ENCODE measurements at regions not wholly inside any gene's neighbourhood (a gene's known extent, or its start where the extent isn't known, plus 50 kb on each side); places are given as distances from the start of the nearest gene placed in this dataset.

DNA sequence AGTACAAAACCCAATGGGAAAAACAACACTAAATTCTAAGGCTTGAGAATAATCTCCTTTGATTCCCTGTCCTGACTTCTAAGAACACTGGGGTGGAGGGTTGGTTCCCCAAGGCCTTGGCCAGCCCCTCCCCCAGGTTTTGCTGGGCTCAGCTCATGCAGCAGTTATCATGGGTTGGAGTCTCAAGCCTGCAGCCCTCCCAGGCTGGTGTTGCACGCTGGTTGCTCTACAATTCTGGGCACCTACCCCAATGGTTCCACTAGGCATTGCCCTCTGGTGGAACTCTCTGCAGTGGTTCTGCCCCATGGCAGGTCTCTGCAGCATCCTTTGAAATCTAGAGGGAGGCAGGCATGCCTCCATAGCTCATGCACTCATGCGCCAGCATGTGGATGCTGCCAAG is 184.4 kb upstream of the PALMD start:
- DNase-seq (no peak), ATAC-seq (no peak)
- Mint-ChIP-seq H3K36me3 (ENCODE audit: low read depth) (no peaks in the 10 kb centered on the region), H3K27me3 (no peaks in the 10 kb centered on the region), H3K9me3 (no peaks in the 10 kb centered on the region), H3K27ac (no peak overlapping the region), H3K4me1 (no peaks in the 10 kb centered on the region), H3K4me3 (no peak overlapping the region)

DNA sequence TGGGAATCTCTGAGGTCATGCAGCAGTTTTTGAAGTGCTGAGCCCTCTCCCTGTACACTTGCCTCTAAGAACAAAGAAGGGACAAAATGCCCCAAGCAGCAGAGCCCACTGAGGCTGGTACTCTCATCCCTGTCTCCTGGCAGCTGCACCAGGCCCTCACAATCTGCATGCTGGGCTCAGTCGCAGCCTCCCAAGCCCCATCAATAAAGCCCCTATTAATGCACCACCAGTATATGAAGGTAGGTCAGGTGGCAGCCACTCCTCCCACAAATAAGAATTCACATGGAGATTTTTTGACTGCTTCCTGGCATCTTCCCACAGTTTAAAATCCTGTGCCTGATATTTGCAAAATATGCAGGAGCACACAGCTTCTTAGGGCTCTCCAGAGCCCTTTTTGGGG is 181.2 kb upstream of the PALMD start:
- ATAC-seq, result no peak
- DNase-seq, result no peak
- Mint-ChIP-seq H3K36me3 (ENCODE audit: low read depth) (no peaks in the 10 kb centered on the region), H3K9me3 (no peaks in the 10 kb centered on the region), H3K27ac (no peak overlapping the region), H3K4me1 (no peaks in the 10 kb centered on the region), H3K27me3 (no peaks in the 10 kb centered on the region), H3K4me3 (no peak overlapping the region)

GRCh38 chr1:99465176-99465900 is 180.6 kb upstream of the PALMD start:
- H3K4me1 Mint-ChIP-seq, result no peaks in the 10 kb centered on the region
- H3K36me3 Mint-ChIP-seq (ENCODE audit: low read depth), result no peaks in the 10 kb centered on the region
- H3K27me3 Mint-ChIP-seq, result no peaks in the 10 kb centered on the region
- no peak overlapping the region for H3K27ac Mint-ChIP-seq
- DNase-seq (no peak), ATAC-seq (no peak)
- no peak overlapping the region for H3K4me3 Mint-ChIP-seq
- no peaks in the 10 kb centered on the region for H3K9me3 Mint-ChIP-seq

GRCh38 chr1:99467645-99468044 is 178.3 kb upstream of the PALMD start:
- H3K27ac Mint-ChIP-seq, result no peak overlapping the region
- no peaks in the 10 kb centered on the region for H3K4me1 Mint-ChIP-seq

DNA sequence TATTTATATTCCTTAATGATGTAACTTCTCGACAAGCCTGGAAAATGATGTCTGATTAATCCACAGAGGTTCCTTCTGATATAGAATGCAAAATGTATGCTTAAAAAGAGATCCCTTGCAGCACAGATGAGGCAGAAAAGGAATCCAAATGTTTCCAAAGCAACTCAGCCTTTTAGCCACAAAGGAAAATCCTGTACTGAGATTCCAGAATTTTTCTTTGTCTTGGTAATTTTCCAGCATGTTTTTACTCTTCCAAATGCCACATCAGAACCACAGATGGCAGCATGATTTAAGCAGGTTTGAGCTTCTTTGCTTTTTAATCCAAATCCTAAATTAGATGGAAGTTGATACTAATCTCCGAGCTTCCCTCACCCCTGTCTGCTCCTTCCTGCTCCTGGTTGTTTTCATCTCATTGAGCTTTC is 176.4 kb upstream of the PALMD start:
- Mint-ChIP-seq H3K27me3 (peaks cover 2% of the 10 kb centered on the region), H3K27ac (no peak overlapping the region), H3K4me1 (no peaks in the 10 kb centered on the region), H3K36me3 (ENCODE audit: low read depth) (no peaks in the 10 kb centered on the region), H3K4me3 (no peak overlapping the region), H3K9me3 (no peaks in the 10 kb centered on the region)
- DNase-seq, result no peak
- ATAC-seq, result no peak

More at GRCh38 chr1:99467645-99468044, 178.3 kb upstream of the PALMD start:
- H3K4me3 Mint-ChIP-seq, result no peak overlapping the region
- no peaks in the 10 kb centered on the region for H3K27me3 Mint-ChIP-seq
- no peak for ATAC-seq
- no peak for DNase-seq
- no peaks in the 10 kb centered on the region for H3K36me3 Mint-ChIP-seq (ENCODE audit: low read depth)
- no peaks in the 10 kb centered on the region for H3K9me3 Mint-ChIP-seq

DNA sequence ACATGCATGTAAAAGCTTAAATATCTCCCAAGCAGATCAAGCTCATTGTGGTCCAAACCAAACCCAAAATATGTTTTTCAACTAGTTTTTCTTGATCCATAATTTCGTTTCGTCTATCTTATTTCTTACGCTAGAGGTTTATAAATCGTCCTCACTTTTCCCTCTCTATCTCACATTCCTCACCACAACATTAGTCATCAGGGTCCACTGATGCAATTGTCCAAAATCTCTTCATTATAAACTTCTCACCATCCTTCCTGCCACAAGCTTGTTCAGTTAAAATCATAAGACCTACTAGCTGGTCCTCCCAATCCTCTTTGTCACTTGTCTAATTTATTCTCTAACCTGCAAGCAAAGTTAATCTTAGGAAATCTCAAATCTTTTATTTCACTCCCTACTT is 173.0 kb upstream of the PALMD start:
- Mint-ChIP-seq H3K9me3 (no peaks in the 10 kb centered on the region), H3K4me1 (no peaks in the 10 kb centered on the region), H3K36me3 (ENCODE audit: low read depth) (no peaks in the 10 kb centered on the region), H3K4me3 (no peak overlapping the region), H3K27me3 (peaks cover 2% of the 10 kb centered on the region), H3K27ac (no peak overlapping the region)
- no peak for ATAC-seq
- DNase-seq, result no peak

GRCh38 chr1:99474350-99474893 is 171.5 kb upstream of the PALMD start:
- H3K9me3 Mint-ChIP-seq, result no peaks in the 10 kb centered on the region
- no peak overlapping the region for H3K27ac Mint-ChIP-seq
- no peak overlapping the region for H3K4me3 Mint-ChIP-seq
- peaks cover 5% of the 10 kb centered on the region for H3K27me3 Mint-ChIP-seq
- no peaks in the 10 kb centered on the region for H3K36me3 Mint-ChIP-seq (ENCODE audit: low read depth)
- H3K4me1 Mint-ChIP-seq, result no peaks in the 10 kb centered on the region
- no peak for ATAC-seq
- no peak for DNase-seq

DNA sequence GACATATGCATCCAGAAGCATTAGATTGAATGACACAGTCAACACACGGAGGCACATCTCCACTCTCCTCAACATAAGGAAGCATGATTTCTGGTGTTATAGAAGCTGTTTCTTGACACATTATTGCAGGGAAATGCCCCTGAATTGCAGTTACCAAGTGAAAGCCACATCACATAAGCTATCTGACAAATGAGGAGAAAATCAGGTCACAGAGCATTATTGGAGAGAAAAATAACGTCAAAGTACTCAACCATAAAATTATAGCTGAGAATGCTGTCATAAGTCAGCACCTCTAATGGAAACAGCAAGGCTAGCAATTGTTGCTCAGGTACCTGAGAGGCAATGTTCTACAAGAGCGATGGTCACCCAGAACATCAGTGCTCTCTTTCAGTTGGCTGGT is 169.9 kb upstream of the PALMD start:
- ATAC-seq (no peak), DNase-seq (no peak)
- Mint-ChIP-seq H3K4me3 (no peak overlapping the region), H3K27ac (no peak overlapping the region), H3K36me3 (ENCODE audit: low read depth) (no peaks in the 10 kb centered on the region), H3K4me1 (no peaks in the 10 kb centered on the region), H3K27me3 (peaks cover 5% of the 10 kb centered on the region), H3K9me3 (no peaks in the 10 kb centered on the region)

DNA sequence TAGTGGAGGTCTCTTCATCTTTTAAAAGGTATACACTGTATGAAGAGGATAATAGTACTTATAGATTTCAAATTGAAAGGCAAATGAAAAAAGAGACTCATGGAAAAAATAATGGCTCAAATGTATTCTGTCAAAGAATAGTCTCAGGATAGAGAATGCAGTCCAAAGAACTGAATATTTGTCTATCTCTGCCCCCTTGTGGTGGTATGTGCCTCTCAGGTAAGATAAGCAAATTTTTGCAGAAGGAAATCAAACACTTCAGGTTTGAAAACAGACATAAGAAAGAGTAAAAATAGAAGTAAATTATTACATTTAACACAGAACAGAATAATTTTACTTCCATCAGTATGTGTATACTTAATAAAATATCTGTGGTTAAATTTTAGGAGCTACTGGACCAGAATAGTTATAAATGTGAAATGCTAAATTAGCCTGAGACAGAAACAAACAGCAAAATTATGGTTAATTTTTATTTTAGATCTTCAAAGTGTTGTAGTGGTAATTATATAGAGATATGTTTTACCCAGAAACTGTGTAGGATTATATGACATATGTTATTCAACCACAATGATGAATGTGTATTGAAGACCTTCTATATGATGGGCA is 164.4 kb upstream of the PALMD start:
- H3K27ac Mint-ChIP-seq, result no peak overlapping the region

DNA sequence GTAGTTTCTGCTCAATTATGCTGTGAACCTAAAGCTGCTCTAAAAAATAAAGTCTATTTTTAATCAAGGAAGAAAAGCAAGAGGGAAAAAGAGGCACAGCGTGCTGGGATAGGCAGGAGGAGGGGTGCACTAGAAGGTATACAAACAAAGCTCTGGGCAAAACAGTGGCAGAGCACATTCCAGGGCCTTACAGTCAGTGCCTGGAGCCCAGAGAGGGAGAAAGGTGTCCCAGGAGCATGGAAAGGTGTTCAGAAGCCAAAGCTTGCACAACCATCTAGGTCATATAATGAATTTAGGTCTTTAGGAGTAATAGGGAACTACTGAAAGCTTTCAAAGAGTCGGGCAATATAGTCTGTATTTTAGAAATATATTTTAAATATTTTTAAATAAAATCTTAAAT is 163.6 kb upstream of the PALMD start:
- ATAC-seq, result no peak
- no peak overlapping the region for H3K4me3 Mint-ChIP-seq

More for the DNA sequence above, 164.4 kb upstream of the PALMD start:
- no peaks in the 10 kb centered on the region for H3K4me1 Mint-ChIP-seq
- peak; percentile 15 for DNase-seq
- no peaks in the 10 kb centered on the region for H3K36me3 Mint-ChIP-seq (ENCODE audit: low read depth)
- ATAC-seq, result peak; percentile 69
- H3K4me3 Mint-ChIP-seq, result no peak overlapping the region
- H3K9me3 Mint-ChIP-seq, result no peaks in the 10 kb centered on the region
- peaks cover 11% of the 10 kb centered on the region for H3K27me3 Mint-ChIP-seq

DNA sequence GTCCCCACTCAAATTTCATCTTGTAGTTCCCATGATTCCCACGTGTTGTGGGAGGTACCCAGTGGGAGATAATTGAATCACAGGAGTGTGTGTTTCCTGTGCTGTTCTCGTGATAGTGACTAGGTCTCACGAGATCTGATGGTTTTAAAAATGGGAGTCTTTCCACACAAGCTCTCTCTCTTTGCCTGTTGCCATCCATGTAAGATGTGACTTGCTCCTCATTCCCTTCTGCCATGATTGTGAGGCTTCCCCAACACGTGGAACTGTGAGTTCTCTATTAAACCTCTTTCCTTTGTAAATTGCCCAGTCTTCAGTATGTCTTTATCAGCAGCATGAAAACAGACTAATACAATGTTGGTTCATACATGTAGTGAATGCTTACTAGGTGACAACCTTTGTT is 163.2 kb upstream of the PALMD start:
- H3K4me3 Mint-ChIP-seq, result no peak overlapping the region
- no peaks in the 10 kb centered on the region for H3K9me3 Mint-ChIP-seq

More for the DNA sequence above, 163.6 kb upstream of the PALMD start:
- Mint-ChIP-seq H3K27ac (no peak overlapping the region), H3K36me3 (ENCODE audit: low read depth) (no peaks in the 10 kb centered on the region), H3K4me1 (no peaks in the 10 kb centered on the region), H3K9me3 (no peaks in the 10 kb centered on the region), H3K27me3 (peaks cover 11% of the 10 kb centered on the region)
- DNase-seq, result no peak

DNA sequence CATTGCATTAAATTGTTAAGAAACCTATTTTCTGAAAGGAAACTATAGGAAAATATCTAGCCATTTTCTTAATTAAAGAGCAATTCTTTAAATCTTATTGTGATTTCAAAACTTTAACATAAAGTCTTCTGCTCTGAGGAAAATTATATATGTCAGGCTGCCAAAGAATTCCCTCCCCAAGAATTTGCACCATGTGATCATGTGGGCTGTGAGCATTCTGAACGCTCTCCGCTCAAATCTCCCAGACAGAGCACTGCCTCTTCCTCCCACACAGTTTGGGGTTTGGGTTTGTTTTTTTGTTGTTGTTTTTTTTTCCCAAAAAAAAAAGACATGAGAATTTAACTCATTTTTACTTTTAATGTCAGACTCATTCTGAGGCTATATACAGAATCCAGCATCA is 155.9 kb upstream of the PALMD start:
- no peaks in the 10 kb centered on the region for H3K36me3 Mint-ChIP-seq (ENCODE audit: low read depth)
- H3K4me1 Mint-ChIP-seq, result no peaks in the 10 kb centered on the region
- no peak overlapping the region for H3K4me3 Mint-ChIP-seq
- DNase-seq (no peak), ATAC-seq (no peak)
- no peaks in the 10 kb centered on the region for H3K9me3 Mint-ChIP-seq
- peaks cover 4% of the 10 kb centered on the region for H3K27me3 Mint-ChIP-seq
- H3K27ac Mint-ChIP-seq, result no peak overlapping the region

More for the DNA sequence above, 163.2 kb upstream of the PALMD start:
- Mint-ChIP-seq H3K27ac (no peak overlapping the region), H3K36me3 (ENCODE audit: low read depth) (no peaks in the 10 kb centered on the region), H3K27me3 (peaks cover 11% of the 10 kb centered on the region), H3K4me1 (no peaks in the 10 kb centered on the region)
- ATAC-seq (no peak), DNase-seq (no peak)

GRCh38 chr1:99496067-99496466 is 149.8 kb upstream of the PALMD start:
- no peak overlapping the region for H3K27ac Mint-ChIP-seq
- no peaks in the 10 kb centered on the region for H3K36me3 Mint-ChIP-seq (ENCODE audit: low read depth)
- H3K27me3 Mint-ChIP-seq, result no peaks in the 10 kb centered on the region
- no peak overlapping the region for H3K4me3 Mint-ChIP-seq
- no peak for ATAC-seq
- DNase-seq, result no peak
- H3K4me1 Mint-ChIP-seq, result no peaks in the 10 kb centered on the region
- H3K9me3 Mint-ChIP-seq, result no peaks in the 10 kb centered on the region

DNA sequence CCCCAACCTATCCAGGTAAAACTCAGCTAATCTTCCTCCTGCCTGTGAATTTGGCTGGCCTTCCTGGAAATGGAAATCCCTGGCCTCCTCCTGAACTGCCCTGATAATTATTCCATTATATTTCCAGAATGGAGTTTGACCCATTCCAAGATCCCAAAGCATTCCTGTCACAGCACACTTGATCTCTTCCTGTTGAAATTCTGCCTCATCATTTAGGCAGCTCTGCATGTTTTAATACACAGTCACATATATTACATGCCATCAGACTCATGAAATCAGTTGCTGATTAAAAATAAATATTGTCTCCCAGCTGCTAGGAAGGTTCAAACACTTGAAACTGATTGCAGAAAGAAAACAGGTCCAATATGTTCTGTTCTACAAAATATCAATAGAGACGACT is 148.2 kb upstream of the PALMD start:
- no peak for DNase-seq
- Mint-ChIP-seq H3K36me3 (ENCODE audit: low read depth) (no peaks in the 10 kb centered on the region), H3K27me3 (no peaks in the 10 kb centered on the region)

GRCh38 chr1:99500541-99500940 is 145.4 kb upstream of the PALMD start:
- Mint-ChIP-seq H3K27ac (no peak overlapping the region), H3K4me3 (no peak overlapping the region), H3K27me3 (no peaks in the 10 kb centered on the region), H3K9me3 (no peaks in the 10 kb centered on the region), H3K36me3 (ENCODE audit: low read depth) (no peaks in the 10 kb centered on the region), H3K4me1 (no peaks in the 10 kb centered on the region)
- no peak for DNase-seq
- no peak for ATAC-seq

More for the DNA sequence above, 148.2 kb upstream of the PALMD start:
- no peak for ATAC-seq
- Mint-ChIP-seq H3K9me3 (no peaks in the 10 kb centered on the region), H3K4me1 (no peaks in the 10 kb centered on the region), H3K4me3 (no peak overlapping the region), H3K27ac (no peak overlapping the region)

All from activated naive CD8-positive, alpha-beta T cell treated with anti-CD3 and anti-CD28 coated beads, Interleukin-2, amount 50 U/mL, for 24 hours (primary cell).